Gastrocnemius medialis (tissue), 4 donors: ENCODE measurements at regions not wholly inside any gene's neighbourhood (a gene's known extent, or its start where the extent isn't known, plus 50 kb on each side); places are given as distances from the start of the nearest gene placed in this dataset.

Experiments used
- CTCF ChIP-seq, 5 experiments: fragments of 450-650 bp in 3 of 5; fragments of 200-600 bp in 2 of 5; sonication (generic) in 2 of 5; IDR thresholded peaks in 4 of 5; conservative IDR thresholded peaks in 1 of 5; 1 replicate in 4 of 5; 2 replicates in 1 of 5; pipeline ENCODE4 v1.5.1; 2016 to 2019; ENCODE audit warnings: antibody characterized with exemption in 5 of 5, mild to moderate bottlenecking in 3 of 5, moderate library complexity in 3 of 5
- POLR2A ChIP-seq, 2 donors: fragments of 450-650 bp; IDR thresholded peaks; one replicate each; pipeline ENCODE4 v1.6.1; 2017; ENCODE audit warnings: antibody characterized with exemption in 2 of 2, mild to moderate bottlenecking in 2 of 2, moderate library complexity in 2 of 2

GRCh38 chr16:73396556-73396955 is 348.6 kb upstream of the ZFHX3 start:
- TF ChIP-seq CTCF (IDR thresholded peaks at IDR 0.05 in 4 of 5, conservative IDR thresholded peaks at IDR 0.05 in 1 of 5): no peak
- TF ChIP-seq POLR2A (IDR thresholded peaks at IDR 0.05): no peak
